GM23338 (cell line): ENCODE measurements at regions not wholly inside any gene's neighbourhood (a gene's known extent, or its start where the extent isn't known, plus 50 kb on each side); places are given as distances from the start of the nearest gene placed in this dataset.
A peak's percentile ranks its signal among the peaks of the same experiment; 100 is the strongest.

Experiments
- ATAC-seq: fragments of 200-7000 bp; cut with Tn5 transposase; 3 replicates; pipeline ENCODE4 v1.9.1; 2020
- DNase-seq: peaks from one replicate; pipeline ENCODE4 v3.0.0-alpha.2; 2015; ENCODE audit warnings: low spot score
- H2AFZ ChIP-seq: fragments of 200-600 bp; sonication (generic); 2 replicates; pipeline ENCODE4 v1.8.0; 2016; ENCODE audit warnings: antibody characterized with exemption, mild to moderate bottlenecking, moderate library complexity
- H3F3A ChIP-seq: fragments of 200-600 bp; sonication (generic); replicated peaks from 2 replicates; pipeline ENCODE4 v1.8.0; 2017; ENCODE audit warnings: antibody characterized with exemption, mixed run types, low read depth
- H3K27ac ChIP-seq: fragments of 200-600 bp; sonication (generic); 2 replicates; pipeline ENCODE4 v1.6.1; 2016; ENCODE audit warnings: low read depth
- H3K27me3 ChIP-seq: fragments of 200-600 bp; sonication (generic); 2 replicates; pipeline ENCODE4 v1.8.0; 2016; ENCODE audit warnings: mild to moderate bottlenecking, mixed run types, moderate library complexity; ENCODE audit not compliant: insufficient read depth
- H3K36me3 ChIP-seq: fragments of 200-600 bp; sonication (generic); 2 replicates; pipeline ENCODE4 v1.8.0; 2016; ENCODE audit warnings: mild to moderate bottlenecking; ENCODE audit not compliant: insufficient read depth
- H3K4me1 ChIP-seq: fragments of 200-600 bp; sonication (generic); 2 replicates; pipeline ENCODE4 v1.8.0; 2016; ENCODE audit warnings: mild to moderate bottlenecking, moderate library complexity; ENCODE audit not compliant: insufficient read depth
- H3K4me2 ChIP-seq: fragments of 200-600 bp; sonication (generic); 2 replicates; pipeline ENCODE4 v1.7.1; 2017; ENCODE audit warnings: mixed run types
- H3K4me3 ChIP-seq: fragments of 200-600 bp; sonication (generic); 2 replicates; pipeline ENCODE4 v1.6.1; 2016; ENCODE audit warnings: mixed run types
- H3K79me2 ChIP-seq: fragments of 200-600 bp; sonication (generic); replicated peaks from 2 replicates; pipeline ENCODE4 v1.8.0; 2017; ENCODE audit warnings: mild to moderate bottlenecking; ENCODE audit not compliant: insufficient read depth
- H3K9me2 ChIP-seq: fragments of 200-600 bp; sonication (generic); 2 replicates; pipeline ENCODE4 v1.8.0; 2017; ENCODE audit not compliant: insufficient read depth
- H4K20me1 ChIP-seq: fragments of 200-600 bp; sonication (generic); replicated peaks from 2 replicates; pipeline ENCODE4 v1.8.0; 2017; ENCODE audit warnings: mild to moderate bottlenecking; ENCODE audit not compliant: insufficient read depth
- H3K27ac Mint-ChIP-seq: 2 replicates; pipeline ENCODE4 v1.8.0; 2020; ENCODE audit warnings: inconsistent platforms, mild to moderate bottlenecking, moderate library complexity, mixed read lengths
- H3K27me3 Mint-ChIP-seq: 3 replicates; pipeline ENCODE4 v1.8.0; 2022; ENCODE audit warnings: low read depth, mild to moderate bottlenecking, moderate library complexity, mixed read lengths, inconsistent platforms; ENCODE audit not compliant: insufficient read depth, poor library complexity
- H3K36me3 Mint-ChIP-seq: 3 replicates; pipeline ENCODE4 v1.8.0; 2021; ENCODE audit warnings: low read depth, mild to moderate bottlenecking, inconsistent platforms, moderate library complexity, mixed read lengths
- H3K4me1 Mint-ChIP-seq: 3 replicates; pipeline ENCODE4 v1.8.0; 2020; ENCODE audit warnings: mild to moderate bottlenecking, inconsistent platforms, mixed read lengths
- H3K4me3 Mint-ChIP-seq: 3 replicates; pipeline ENCODE4 v1.8.0; 2021; ENCODE audit warnings: moderate library complexity, mild to moderate bottlenecking, inconsistent platforms, mixed read lengths
- H3K9me3 Mint-ChIP-seq: 3 replicates; pipeline ENCODE4 v1.8.0; 2020; ENCODE audit warnings: moderate library complexity, mild to moderate bottlenecking, inconsistent platforms, mixed read lengths
- CREB1 ChIP-seq: fragments of 250-450 bp; sonication (Bioruptor Pico); IDR thresholded peaks from 2 replicates; pipeline ENCODE4 v1.5.0; 2020; ENCODE audit warnings: low read depth, mild to moderate bottlenecking, moderate library complexity
- EZH2 ChIP-seq: fragments of 200-600 bp; sonication (generic); IDR thresholded peaks from one replicate; pipeline ENCODE4 v1.8.0; 2017; ENCODE audit warnings: antibody characterized with exemption, mild to moderate bottlenecking, low read depth; ENCODE audit not compliant: unreplicated experiment
- TF ChIP-seq, protein P1 (sequence below): fragments of 250-450 bp; sonication (Bioruptor Pico); IDR thresholded peaks from 2 replicates; pipeline ENCODE4 v1.5.0; 2020; ENCODE audit warnings: mild to moderate bottlenecking, moderate library complexity
- TF ChIP-seq, protein P2 (sequence below), 2 experiments: fragments of 200-600 bp in 1 of 2; sonication (generic) in 1 of 2; conservative IDR thresholded peaks; 2 replicates each; pipeline versions ENCODE4 v1.5.1 to v1.6.1; 2016 to 2017; ENCODE audit warnings: antibody characterized with exemption in 2 of 2, low read depth in 2 of 2, mild to moderate bottlenecking in 2 of 2, moderate library complexity in 1 of 2

DNA sequence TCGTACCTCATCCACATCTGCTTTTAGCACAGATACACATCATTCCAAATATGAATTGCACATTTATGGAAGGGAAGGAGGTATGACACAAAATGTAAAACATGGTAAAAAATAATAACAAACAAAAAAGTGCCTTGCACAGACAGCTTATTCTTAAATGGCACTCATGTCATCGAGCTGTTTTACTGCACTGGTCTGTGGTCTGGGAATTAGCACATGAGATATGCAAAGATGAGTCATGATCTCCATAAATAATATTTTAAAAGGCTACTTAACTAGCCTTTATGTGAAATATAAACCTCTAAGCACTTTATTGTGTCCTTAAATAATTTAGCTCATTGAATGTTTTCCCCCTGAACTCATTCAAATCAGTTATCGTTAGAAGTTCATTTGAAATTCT is 142.2 kb upstream of the ZNF385D start (continued):
- TF ChIP-seq, protein P1, sequence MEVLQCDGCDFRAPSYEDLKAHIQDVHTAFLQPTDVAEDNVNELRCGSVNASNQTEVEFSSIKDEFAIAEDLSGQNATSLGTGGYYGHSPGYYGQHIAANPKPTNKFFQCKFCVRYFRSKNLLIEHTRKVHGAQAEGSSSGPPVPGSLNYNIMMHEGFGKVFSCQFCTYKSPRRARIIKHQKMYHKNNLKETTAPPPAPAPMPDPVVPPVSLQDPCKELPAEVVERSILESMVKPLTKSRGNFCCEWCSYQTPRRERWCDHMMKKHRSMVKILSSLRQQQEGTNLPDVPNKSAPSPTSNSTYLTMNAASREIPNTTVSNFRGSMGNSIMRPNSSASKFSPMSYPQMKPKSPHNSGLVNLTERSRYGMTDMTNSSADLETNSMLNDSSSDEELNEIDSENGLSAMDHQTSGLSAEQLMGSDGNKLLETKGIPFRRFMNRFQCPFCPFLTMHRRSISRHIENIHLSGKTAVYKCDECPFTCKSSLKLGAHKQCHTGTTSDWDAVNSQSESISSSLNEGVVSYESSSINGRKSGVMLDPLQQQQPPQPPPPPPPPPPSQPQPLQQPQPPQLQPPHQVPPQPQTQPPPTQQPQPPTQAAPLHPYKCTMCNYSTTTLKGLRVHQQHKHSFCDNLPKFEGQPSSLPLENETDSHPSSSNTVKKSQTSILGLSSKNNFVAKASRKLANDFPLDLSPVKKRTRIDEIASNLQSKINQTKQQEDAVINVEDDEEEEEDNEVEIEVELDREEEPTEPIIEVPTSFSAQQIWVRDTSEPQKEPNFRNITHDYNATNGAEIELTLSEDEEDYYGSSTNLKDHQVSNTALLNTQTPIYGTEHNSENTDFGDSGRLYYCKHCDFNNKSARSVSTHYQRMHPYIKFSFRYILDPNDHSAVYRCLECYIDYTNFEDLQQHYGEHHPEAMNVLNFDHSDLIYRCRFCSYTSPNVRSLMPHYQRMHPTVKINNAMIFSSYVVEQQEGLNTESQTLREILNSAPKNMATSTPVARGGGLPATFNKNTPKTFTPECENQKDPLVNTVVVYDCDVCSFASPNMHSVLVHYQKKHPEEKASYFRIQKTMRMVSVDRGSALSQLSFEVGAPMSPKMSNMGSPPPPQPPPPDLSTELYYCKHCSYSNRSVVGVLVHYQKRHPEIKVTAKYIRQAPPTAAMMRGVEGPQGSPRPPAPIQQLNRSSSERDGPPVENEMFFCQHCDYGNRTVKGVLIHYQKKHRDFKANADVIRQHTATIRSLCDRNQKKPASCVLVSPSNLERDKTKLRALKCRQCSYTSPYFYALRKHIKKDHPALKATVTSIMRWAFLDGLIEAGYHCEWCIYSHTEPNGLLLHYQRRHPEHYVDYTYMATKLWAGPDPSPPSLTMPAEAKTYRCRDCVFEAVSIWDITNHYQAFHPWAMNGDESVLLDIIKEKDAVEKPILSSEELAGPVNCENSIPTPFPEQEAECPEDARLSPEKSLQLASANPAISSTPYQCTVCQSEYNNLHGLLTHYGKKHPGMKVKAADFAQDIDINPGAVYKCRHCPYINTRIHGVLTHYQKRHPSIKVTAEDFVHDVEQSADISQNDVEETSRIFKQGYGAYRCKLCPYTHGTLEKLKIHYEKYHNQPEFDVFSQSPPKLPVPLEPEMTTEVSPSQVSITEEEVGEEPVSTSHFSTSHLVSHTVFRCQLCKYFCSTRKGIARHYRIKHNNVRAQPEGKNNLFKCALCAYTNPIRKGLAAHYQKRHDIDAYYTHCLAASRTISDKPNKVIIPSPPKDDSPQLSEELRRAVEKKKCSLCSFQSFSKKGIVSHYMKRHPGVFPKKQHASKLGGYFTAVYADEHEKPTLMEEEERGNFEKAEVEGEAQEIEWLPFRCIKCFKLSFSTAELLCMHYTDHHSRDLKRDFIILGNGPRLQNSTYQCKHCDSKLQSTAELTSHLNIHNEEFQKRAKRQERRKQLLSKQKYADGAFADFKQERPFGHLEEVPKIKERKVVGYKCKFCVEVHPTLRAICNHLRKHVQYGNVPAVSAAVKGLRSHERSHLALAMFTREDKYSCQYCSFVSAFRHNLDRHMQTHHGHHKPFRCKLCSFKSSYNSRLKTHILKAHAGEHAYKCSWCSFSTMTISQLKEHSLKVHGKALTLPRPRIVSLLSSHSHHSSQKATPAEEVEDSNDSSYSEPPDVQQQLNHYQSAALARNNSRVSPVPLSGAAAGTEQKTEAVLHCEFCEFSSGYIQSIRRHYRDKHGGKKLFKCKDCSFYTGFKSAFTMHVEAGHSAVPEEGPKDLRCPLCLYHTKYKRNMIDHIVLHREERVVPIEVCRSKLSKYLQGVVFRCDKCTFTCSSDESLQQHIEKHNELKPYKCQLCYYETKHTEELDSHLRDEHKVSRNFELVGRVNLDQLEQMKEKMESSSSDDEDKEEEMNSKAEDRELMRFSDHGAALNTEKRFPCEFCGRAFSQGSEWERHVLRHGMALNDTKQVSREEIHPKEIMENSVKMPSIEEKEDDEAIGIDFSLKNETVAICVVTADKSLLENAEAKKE (CRISPR knock-in tag): no peak
- TF ChIP-seq EZH2 (no peak), CREB1 (CRISPR knock-in tag) (no peak)

DNA sequence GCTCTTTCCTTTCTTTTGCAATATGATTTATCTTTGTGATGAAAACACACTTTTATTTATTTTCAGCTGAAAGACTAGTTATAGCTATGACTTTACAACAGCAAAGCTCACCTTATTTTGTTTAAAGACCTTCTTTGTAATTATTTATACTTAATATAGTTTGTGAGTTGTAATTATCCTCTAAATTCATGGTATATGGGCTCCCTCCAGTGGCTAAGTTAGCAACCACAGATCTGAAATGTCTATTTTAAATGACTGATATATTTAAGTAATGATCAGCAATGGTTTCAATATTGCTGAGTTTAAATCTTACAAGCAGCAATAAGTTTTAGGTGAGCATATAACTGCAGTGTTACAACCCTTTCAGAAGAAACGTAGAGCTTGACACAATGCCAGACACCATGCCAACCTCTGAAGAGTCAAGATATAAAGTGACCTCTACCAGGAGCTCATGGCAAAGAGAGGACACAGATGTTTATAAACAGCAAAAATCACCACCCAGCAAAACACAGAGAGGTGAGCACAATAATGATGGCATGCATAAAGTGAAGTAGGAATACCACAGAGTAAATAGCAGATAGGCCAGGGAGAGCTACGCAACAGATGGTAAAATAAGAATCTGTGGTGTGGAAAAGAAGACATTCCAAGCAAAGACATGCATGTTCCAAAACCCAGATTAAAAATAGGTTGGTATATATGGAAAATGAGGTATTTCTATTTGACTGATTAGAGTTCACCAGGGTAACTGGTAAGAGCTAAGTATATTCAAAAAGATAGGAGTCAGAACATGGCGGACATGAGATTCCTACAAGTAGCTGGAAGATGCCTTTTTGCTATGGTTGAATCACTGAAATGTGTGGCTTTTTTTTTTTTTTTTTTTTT is 143.7 kb upstream of the ZNF385D start:
- H3K9me2 ChIP-seq: no peaks in the 10 kb centered on the region
- TF ChIP-seq, protein P2, sequence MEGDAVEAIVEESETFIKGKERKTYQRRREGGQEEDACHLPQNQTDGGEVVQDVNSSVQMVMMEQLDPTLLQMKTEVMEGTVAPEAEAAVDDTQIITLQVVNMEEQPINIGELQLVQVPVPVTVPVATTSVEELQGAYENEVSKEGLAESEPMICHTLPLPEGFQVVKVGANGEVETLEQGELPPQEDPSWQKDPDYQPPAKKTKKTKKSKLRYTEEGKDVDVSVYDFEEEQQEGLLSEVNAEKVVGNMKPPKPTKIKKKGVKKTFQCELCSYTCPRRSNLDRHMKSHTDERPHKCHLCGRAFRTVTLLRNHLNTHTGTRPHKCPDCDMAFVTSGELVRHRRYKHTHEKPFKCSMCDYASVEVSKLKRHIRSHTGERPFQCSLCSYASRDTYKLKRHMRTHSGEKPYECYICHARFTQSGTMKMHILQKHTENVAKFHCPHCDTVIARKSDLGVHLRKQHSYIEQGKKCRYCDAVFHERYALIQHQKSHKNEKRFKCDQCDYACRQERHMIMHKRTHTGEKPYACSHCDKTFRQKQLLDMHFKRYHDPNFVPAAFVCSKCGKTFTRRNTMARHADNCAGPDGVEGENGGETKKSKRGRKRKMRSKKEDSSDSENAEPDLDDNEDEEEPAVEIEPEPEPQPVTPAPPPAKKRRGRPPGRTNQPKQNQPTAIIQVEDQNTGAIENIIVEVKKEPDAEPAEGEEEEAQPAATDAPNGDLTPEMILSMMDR (conservative IDR thresholded peaks at IDR 0.05; ENCODE audit: low read depth in 2 of 2): peak in 1 of 2 experiments; percentile 87; a peak in 3 of 4 replicates
- TF ChIP-seq, protein P1 (CRISPR knock-in tag): no peak
- H3K27ac Mint-ChIP-seq: no peak overlapping the region
- H3K4me2 ChIP-seq: no peak overlapping the region
- no peak overlapping the region for H3K27ac ChIP-seq
- ATAC-seq (no peak), DNase-seq (peak; percentile 35)
- H3F3A ChIP-seq: no peaks in the 10 kb centered on the region
- 0 out of 3 replicates have a peak, but pooled peaks cover 2% of the 10 kb centered on the region for H3K4me1 Mint-ChIP-seq
- no peaks in the 10 kb centered on the region for H3K36me3 ChIP-seq
- no peaks in the 10 kb centered on the region for H3K27me3 ChIP-seq
- H3K4me3 Mint-ChIP-seq: no peak overlapping the region
- H2AFZ ChIP-seq: no peak overlapping the region
- no peaks in the 10 kb centered on the region for H3K79me2 ChIP-seq
- H4K20me1 ChIP-seq: no peaks in the 10 kb centered on the region
- no peaks in the 10 kb centered on the region for H3K27me3 Mint-ChIP-seq
- no peak overlapping the region for H3K4me3 ChIP-seq
- no peaks in the 10 kb centered on the region for H3K4me1 ChIP-seq
- no peaks in the 10 kb centered on the region for H3K9me3 Mint-ChIP-seq
- H3K36me3 Mint-ChIP-seq: no peaks in the 10 kb centered on the region
